SK-N-SH treated with all-trans-retinoic acid at 6 μM for 48 hours (cell line): ENCODE measurements at regions not wholly inside any gene's neighbourhood (a gene's known extent, or its start where the extent isn't known, plus 50 kb on each side); places are given as distances from the start of the nearest gene placed in this dataset.
"Not testable (repeated sequence)": the region's sequence is repeated elsewhere in the genome, so short reads cannot be mapped to it uniquely, and the experiment has no call there.

Experiments used
- ATAC-seq: fragments of 200-7000 bp; cut with Tn5 transposase; 3 replicates; pipeline ENCODE4 v1.9.1; 2020; ENCODE audit warnings: mild to moderate bottlenecking, moderate library complexity
- ARNTL ChIP-seq: fragments of 450-650 bp; formaldehyde crosslinking; IDR thresholded peaks from 2 replicates; pipeline ENCODE4 v1.5.0; 2020; ENCODE audit warnings: low read depth, mild to moderate bottlenecking, moderate library complexity, borderline replicate concordance
- BACH2 ChIP-seq: fragments of 250-450 bp; sonication (Bioruptor Pico); IDR thresholded peaks from 2 replicates; pipeline ENCODE4 v1.9.0; 2021; ENCODE audit warnings: mild to moderate bottlenecking, borderline replicate concordance
- CREB5 ChIP-seq: fragments of 250-450 bp; sonication (Bioruptor Pico); IDR thresholded peaks from 2 replicates; pipeline ENCODE4 v1.5.1; 2020; ENCODE audit warnings: low read depth, mild to moderate bottlenecking, moderate library complexity
- CSDC2 ChIP-seq: fragments of 250-450 bp; sonication (Bioruptor Pico); IDR thresholded peaks from 2 replicates; pipeline ENCODE4 v1.5.0; 2020; ENCODE audit warnings: mild to moderate bottlenecking, moderate library complexity
- CSRNP3 ChIP-seq: fragments of 250-450 bp; sonication (Bioruptor Pico); IDR thresholded peaks from 2 replicates; pipeline ENCODE4 v1.5.1; 2021; ENCODE audit warnings: mild to moderate bottlenecking, moderate library complexity
- ESRRG ChIP-seq: fragments of 250-450 bp; sonication (Bioruptor Pico); IDR thresholded peaks from 2 replicates; pipeline ENCODE4 v1.6.1; 2021; ENCODE audit warnings: mild to moderate bottlenecking
- GLIS3 ChIP-seq: fragments of 250-450 bp; sonication (Bioruptor Pico); IDR thresholded peaks from 2 replicates; pipeline ENCODE4 v1.5.0; 2020; ENCODE audit warnings: mild to moderate bottlenecking, moderate library complexity
- ISL1 ChIP-seq: fragments of 250-450 bp; sonication (Bioruptor Pico); IDR thresholded peaks from 2 replicates; pipeline ENCODE4 v2.1.2; 2022; ENCODE audit warnings: mild to moderate bottlenecking, moderate library complexity
- OSR1 ChIP-seq: fragments of 250-450 bp; sonication (Bioruptor Pico); IDR thresholded peaks from 2 replicates; pipeline ENCODE4 v1.8.0; 2022; ENCODE audit warnings: moderate library complexity, mild to moderate bottlenecking, inconsistent platforms
- PATZ1 ChIP-seq: fragments of 250-450 bp; sonication (Bioruptor Pico); IDR thresholded peaks from 2 replicates; pipeline ENCODE4 v1.8.0; 2020; ENCODE audit warnings: mild to moderate bottlenecking, moderate library complexity, borderline replicate concordance
- POU6F1 ChIP-seq: fragments of 250-450 bp; sonication (Bioruptor Pico); IDR thresholded peaks from 2 replicates; pipeline ENCODE4 v1.8.0; 2021; ENCODE audit warnings: low read depth, mild to moderate bottlenecking, moderate library complexity, borderline replicate concordance
- PPARA ChIP-seq: fragments of 250-450 bp; sonication (Bioruptor Pico); IDR thresholded peaks from 2 replicates; pipeline ENCODE4 v1.5.0; 2020; ENCODE audit warnings: mild to moderate bottlenecking, borderline replicate concordance
- RARB ChIP-seq: fragments of 250-450 bp; sonication (Bioruptor Pico); IDR thresholded peaks from 2 replicates; pipeline ENCODE4 v1.8.0; 2021; ENCODE audit warnings: mild to moderate bottlenecking, moderate library complexity
- SNAI2 ChIP-seq: fragments of 250-450 bp; sonication (Bioruptor Pico); IDR thresholded peaks from 2 replicates; pipeline ENCODE4 v1.5.0; 2020; ENCODE audit warnings: mild to moderate bottlenecking, moderate library complexity
- TCF4 ChIP-seq: fragments of 250-450 bp; sonication (Bioruptor Pico); IDR thresholded peaks from 2 replicates; pipeline ENCODE4 v1.8.0; 2021; ENCODE audit warnings: mild to moderate bottlenecking, moderate library complexity, borderline replicate concordance
- TOX ChIP-seq: fragments of 250-450 bp; sonication (Bioruptor Pico); IDR thresholded peaks from 2 replicates; pipeline ENCODE4 v1.8.0; 2021; ENCODE audit warnings: mild to moderate bottlenecking, moderate library complexity, borderline replicate concordance
- TSHZ2 ChIP-seq: fragments of 250-450 bp; sonication (Bioruptor Pico); IDR thresholded peaks from 2 replicates; pipeline ENCODE4 v1.5.0; 2020; ENCODE audit warnings: mild to moderate bottlenecking, moderate library complexity
- ZFP3 ChIP-seq: fragments of 250-450 bp; sonication (Bioruptor Pico); IDR thresholded peaks from 2 replicates; pipeline ENCODE4 v1.5.0; 2020; ENCODE audit warnings: mild to moderate bottlenecking, moderate library complexity
- ZFP30 ChIP-seq: fragments of 450-650 bp; formaldehyde crosslinking; IDR thresholded peaks from 2 replicates; pipeline ENCODE4 v1.5.0; 2022; ENCODE audit warnings: mild to moderate bottlenecking, moderate library complexity
- ZNF565 ChIP-seq: fragments of 450-650 bp; formaldehyde crosslinking; conservative IDR thresholded peaks from 2 replicates; pipeline ENCODE4 v1.5.0; 2020; ENCODE audit warnings: low read depth, mild to moderate bottlenecking, moderate library complexity
- ZNF70 ChIP-seq: fragments of 450-650 bp; formaldehyde crosslinking; IDR thresholded peaks from 2 replicates; pipeline ENCODE4 v1.5.0; 2020; ENCODE audit warnings: mild to moderate bottlenecking, moderate library complexity
- ZNF8 ChIP-seq: fragments of 450-650 bp; formaldehyde crosslinking; IDR thresholded peaks from 2 replicates; pipeline ENCODE4 v1.5.0; 2020; ENCODE audit warnings: mild to moderate bottlenecking, moderate library complexity

GRCh38 chr2:129518937-129519336, 460.5 kb upstream of the RAB6C start:
- TF ChIP-seq RARB (CRISPR knock-in tag), result no peak
- no peak for TF ChIP-seq ARNTL
- no peak for TF ChIP-seq TOX (CRISPR knock-in tag)
- no peak for TF ChIP-seq GLIS3 (CRISPR knock-in tag)
- no peak for TF ChIP-seq PATZ1 (CRISPR knock-in tag)
- no peak for TF ChIP-seq SNAI2 (CRISPR knock-in tag)
- TF ChIP-seq ZNF565, result no peak
- TF ChIP-seq TCF4 (CRISPR knock-in tag), result no peak
- TF ChIP-seq ZFP30, result no peak
- no peak for TF ChIP-seq TSHZ2 (CRISPR knock-in tag)
- no peak for TF ChIP-seq PPARA (CRISPR knock-in tag)
- no peak for TF ChIP-seq POU6F1 (CRISPR knock-in tag)
- ATAC-seq, result no peak

GRCh38 chr2:129532158-129532557, 447.3 kb upstream of the RAB6C start:
- ATAC-seq, result not testable (repeated sequence)

GRCh38 chr2:129548880-129549279, 430.6 kb upstream of the RAB6C start:
- no peak for ATAC-seq
- TF ChIP-seq ZNF565, result no peak
- no peak for TF ChIP-seq BACH2 (CRISPR knock-in tag)
- no peak for TF ChIP-seq TCF4 (CRISPR knock-in tag)
- no peak for TF ChIP-seq ESRRG (CRISPR knock-in tag)
- TF ChIP-seq CREB5 (CRISPR knock-in tag), result no peak
- TF ChIP-seq TOX (CRISPR knock-in tag), result no peak

- ATAC-seq, result no peak
These were observed 428.9 kb upstream of the RAB6C start for GRCh38 chr2:129550536-129550935.

More at GRCh38 chr2:129550536-129550935, 428.9 kb upstream of the RAB6C start:
- TF ChIP-seq RARB (CRISPR knock-in tag) (no peak), CSDC2 (CRISPR knock-in tag) (no peak), CSRNP3 (CRISPR knock-in tag) (no peak), TSHZ2 (CRISPR knock-in tag) (no peak), PPARA (CRISPR knock-in tag) (no peak), ISL1 (CRISPR knock-in tag) (no peak), ZNF8 (CRISPR knock-in tag) (no peak), SNAI2 (CRISPR knock-in tag) (no peak), GLIS3 (CRISPR knock-in tag) (no peak), ZNF70 (no peak), ZFP3 (CRISPR knock-in tag) (no peak), OSR1 (no peak), ARNTL (no peak), TOX (CRISPR knock-in tag) (no peak), ZNF565 (no peak), BACH2 (CRISPR knock-in tag) (no peak)
